ENCODE measurements at regions not wholly inside any gene's neighbourhood (a gene's known extent, or its start where the extent isn't known, plus 50 kb on each side); places are given as distances from the start of the nearest gene placed in this dataset.

- CTCF ChIA-PET (ENCODE audit: partially characterized antibody): interaction anchor here (1.0 kb wide), 1 partner anchor 720 kb away, joined by 3 read pairs; no protein-coding TSS in a partner anchor
- Histone ChIP-seq H3K4me2 (ENCODE audit: insufficient read depth in 1 of 2, low read depth in 2 of 2, low read length in 2 of 2) (no peak overlapping the region), H3K36me3 (ENCODE audit: control insufficient read depth in 2 of 4, insufficient read depth in 4 of 4, low read length in 3 of 4) (no peaks in the 10 kb centered on the region), H2BK120ac (replicated peaks; ENCODE audit: low read depth, low read length) (no peak overlapping the region), H2BK20ac (ENCODE audit: low read length) (no peak overlapping the region), H3K9me3 (ENCODE audit: insufficient read depth in 2 of 2, low read depth in 1 of 2, low read length in 1 of 2) (peaks cover 0 to 4% of the 10 kb centered on the region in 2 experiments; a peak in 2 of 4 replicates), H2BK5ac (ENCODE audit: low read depth, low read length) (no peak overlapping the region), H3K56ac (replicated peaks; ENCODE audit: insufficient read length, low read depth, low read length) (no peak overlapping the region), H3K27ac (ENCODE audit: low read depth, low read length) (no peak overlapping the region), H3K9ac (replicated peaks in 1 of 4; ENCODE audit: extremely low read depth in 1 of 4, low read depth in 3 of 4, low read length in 3 of 4) (no peak overlapping the region), H3K27me3 (replicated peaks in 1 of 4; ENCODE audit: control insufficient read depth in 3 of 4, extremely low read depth in 1 of 4, insufficient read depth in 3 of 4, low read length in 3 of 4) (0 out of 7 replicates have a peak, but pooled peaks cover 0 to 2% (median 0%) of the 10 kb centered on the region in 4 experiments), H4K91ac (replicated peaks; ENCODE audit: insufficient read length, low read length) (no peak overlapping the region), H2AFZ (ENCODE audit: low read length) (no peak overlapping the region), H2BK12ac (ENCODE audit: low read depth, low read length) (no peak overlapping the region), H3K18ac (ENCODE audit: extremely low read depth, low read length) (no peak overlapping the region), H3K79me2 (ENCODE audit: control insufficient read depth in 1 of 2, insufficient read depth in 2 of 2, low read length in 2 of 2) (no peaks in the 10 kb centered on the region), H3K23me2 (ENCODE audit: low read depth, low read length) (no peaks in the 10 kb centered on the region), H3K4me1 (replicated peaks in 1 of 4; ENCODE audit: control insufficient read depth in 3 of 4, insufficient read depth in 4 of 4, low read length in 3 of 4) (no peaks in the 10 kb centered on the region), H3K79me1 (ENCODE audit: low read depth, low read length) (no peaks in the 10 kb centered on the region), H3K4me3 (ENCODE audit: extremely low read depth in 1 of 4, insufficient read depth in 2 of 4, low read depth in 3 of 4, low read length in 4 of 4) (no peak overlapping the region), H3K4ac (replicated peaks; ENCODE audit: insufficient read length, low read depth, low read length) (no peak overlapping the region), H4K20me1 (replicated peaks in 1 of 2; ENCODE audit: control insufficient read depth in 1 of 2, insufficient read depth in 2 of 2, low read length in 2 of 2) (no peaks in the 10 kb centered on the region), H2BK15ac (ENCODE audit: low read length) (no peak overlapping the region), H3K23ac (ENCODE audit: insufficient read length) (no peak overlapping the region), H4K8ac (ENCODE audit: extremely low read depth, insufficient read depth, low read length) (no peak overlapping the region), H2AK5ac (ENCODE audit: low read depth, low read length) (no peak overlapping the region), H4K5ac (ENCODE audit: insufficient read length, low read depth, low read length) (no peak overlapping the region), H3K14ac (ENCODE audit: insufficient read length) (no peak overlapping the region)
- POLR2A ChIA-PET (ENCODE audit: partially characterized antibody): no interaction called here
- TF ChIP-seq GABPA (IDR thresholded peaks at IDR 0.05; ENCODE audit: borderline replicate concordance, insufficient read depth, low read length) (no peak), YY1 (IDR thresholded peaks at IDR 0.05; ENCODE audit: low read depth, low read length) (no peak), CREB1 (IDR thresholded peaks at IDR 0.05) (no peak)
- FAIRE-seq (no peak), DNase-seq (ENCODE audit: low read depth in 1 of 2, low spot score in 2 of 2) (no peak)
These were observed 121.3 kb upstream of the KRAS start for GRCh38 chr12:25372002-25372401.

All from H1 (cell line).